ENCODE measurements at regions not wholly inside any gene's neighbourhood (a gene's known extent, or its start where the extent isn't known, plus 50 kb on each side); places are given as distances from the start of the nearest gene placed in this dataset.

DNA sequence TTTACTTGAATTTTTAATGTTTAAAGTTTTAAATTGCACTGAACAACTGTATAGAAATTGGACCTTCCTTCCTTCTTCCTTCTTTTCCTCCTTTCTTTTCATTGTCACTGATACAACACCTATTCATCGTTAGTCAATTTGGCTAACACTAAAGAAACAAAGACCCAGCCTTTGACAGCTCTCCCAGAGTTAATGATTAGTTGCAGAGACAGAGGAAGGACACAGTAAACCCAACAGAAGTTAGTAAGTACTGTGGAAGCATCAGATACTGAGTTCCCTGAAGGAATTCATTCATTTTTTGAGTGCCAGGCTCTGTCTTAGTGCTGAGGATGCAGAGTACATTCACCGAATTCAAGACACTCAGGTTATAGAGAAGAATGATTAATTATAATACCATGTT is 77.9 kb upstream of the RAB27B start:
- H3K9ac ChIP-seq (ENCODE audit: low read depth, low read length), result no peak overlapping the region

DNA sequence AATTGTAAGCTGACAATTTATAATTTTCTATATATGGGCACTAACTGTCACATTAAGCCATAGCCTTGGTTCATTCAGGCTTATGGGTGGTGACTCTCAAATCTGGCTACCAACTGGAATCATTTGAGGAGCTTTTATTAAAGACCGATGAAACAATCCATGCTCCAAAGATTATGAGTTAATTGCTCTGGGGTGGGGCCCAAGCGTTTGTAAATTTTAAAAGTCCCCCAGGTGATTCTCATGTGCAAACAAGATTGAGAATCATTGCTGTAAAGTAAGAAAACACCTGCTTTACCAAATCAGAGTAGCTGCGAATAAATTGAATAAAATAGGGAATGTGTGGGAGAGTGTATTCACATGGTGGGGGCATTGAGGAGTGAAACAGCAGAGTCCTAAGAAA is 76.1 kb upstream of the RAB27B start:
- no peaks in the 10 kb centered on the region for H3K27me3 ChIP-seq (ENCODE audit: insufficient read depth, low read length)
- no peaks in the 10 kb centered on the region for H3K36me3 ChIP-seq (ENCODE audit: insufficient read depth, low read depth, low read length)
- H3K9ac ChIP-seq (ENCODE audit: low read depth, low read length), result no peak overlapping the region
- H3K9me3 ChIP-seq (ENCODE audit: insufficient read depth, low read depth, low read length), result no peaks in the 10 kb centered on the region
- H3K4me3 ChIP-seq (ENCODE audit: low read length), result no peak overlapping the region
- H3K27ac ChIP-seq (ENCODE audit: low read length), result no peak overlapping the region
- H3K4me1 ChIP-seq (ENCODE audit: insufficient read depth, low read length), result no peaks in the 10 kb centered on the region

More for the DNA sequence above, 77.9 kb upstream of the RAB27B start:
- Histone ChIP-seq H3K36me3 (ENCODE audit: insufficient read depth, low read depth, low read length) (no peaks in the 10 kb centered on the region), H3K4me1 (ENCODE audit: insufficient read depth, low read length) (no peaks in the 10 kb centered on the region), H3K9me3 (ENCODE audit: insufficient read depth, low read depth, low read length) (no peaks in the 10 kb centered on the region), H3K27me3 (ENCODE audit: insufficient read depth, low read length) (no peaks in the 10 kb centered on the region), H3K4me3 (ENCODE audit: low read length) (no peak overlapping the region), H3K27ac (ENCODE audit: low read length) (no peak overlapping the region)

DNA sequence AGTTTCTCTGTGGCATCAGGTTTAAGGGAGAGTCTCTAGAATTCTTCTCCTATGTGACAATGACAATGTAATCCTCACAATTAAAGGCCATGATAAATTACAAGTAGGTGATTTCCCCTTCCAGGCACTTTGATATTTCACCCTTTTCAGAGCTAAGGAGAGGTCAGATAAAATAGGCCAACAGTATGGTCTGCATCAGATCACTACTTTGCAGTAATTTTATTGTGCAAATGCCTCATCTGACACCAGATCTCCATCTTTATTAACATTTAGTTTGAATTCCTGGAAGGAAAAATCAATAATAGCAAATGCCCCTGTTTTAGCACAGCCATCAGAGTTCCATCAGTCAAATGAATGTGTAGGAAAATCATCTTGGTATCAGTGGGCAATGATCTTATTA is 72.8 kb upstream of the RAB27B start:
- no peak overlapping the region for H3K27ac ChIP-seq (ENCODE audit: low read length)
- no peak overlapping the region for H3K9ac ChIP-seq (ENCODE audit: low read depth, low read length)
- no peaks in the 10 kb centered on the region for H3K36me3 ChIP-seq (ENCODE audit: insufficient read depth, low read depth, low read length)
- H3K27me3 ChIP-seq (ENCODE audit: insufficient read depth, low read length), result no peaks in the 10 kb centered on the region
- H3K4me3 ChIP-seq (ENCODE audit: low read length), result no peak overlapping the region
- no peaks in the 10 kb centered on the region for H3K4me1 ChIP-seq (ENCODE audit: insufficient read depth, low read length)
- no peaks in the 10 kb centered on the region for H3K9me3 ChIP-seq (ENCODE audit: insufficient read depth, low read depth, low read length)

DNA sequence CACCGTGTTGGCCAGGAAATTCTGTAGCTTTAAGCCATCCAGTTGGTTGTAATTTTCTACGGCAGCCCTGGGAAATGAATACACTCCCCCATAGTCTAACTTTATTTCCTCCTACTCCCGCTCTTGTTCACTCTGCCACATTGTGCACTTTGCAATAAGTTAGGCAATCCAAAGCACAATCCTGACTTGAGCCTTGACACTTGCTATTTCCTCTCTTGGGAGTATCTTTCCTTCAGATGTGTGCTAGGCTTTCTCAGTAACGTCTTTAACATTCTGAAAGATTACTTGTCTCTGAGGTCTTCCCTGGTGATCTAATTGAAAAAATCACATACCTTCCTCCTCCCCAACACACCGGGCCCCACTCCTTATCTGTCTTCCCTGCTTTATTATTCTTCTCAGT is 65.9 kb upstream of the RAB27B start:
- no peak overlapping the region for H3K27ac ChIP-seq (ENCODE audit: low read length)
- no peaks in the 10 kb centered on the region for H3K27me3 ChIP-seq (ENCODE audit: insufficient read depth, low read length)
- no peak overlapping the region for H3K9ac ChIP-seq (ENCODE audit: low read depth, low read length)
- H3K9me3 ChIP-seq (ENCODE audit: insufficient read depth, low read depth, low read length), result no peaks in the 10 kb centered on the region
- no peaks in the 10 kb centered on the region for H3K36me3 ChIP-seq (ENCODE audit: insufficient read depth, low read depth, low read length)
- H3K4me1 ChIP-seq (ENCODE audit: insufficient read depth, low read length), result peaks cover 19% of the 10 kb centered on the region
- no peak overlapping the region for H3K4me3 ChIP-seq (ENCODE audit: low read length)

DNA sequence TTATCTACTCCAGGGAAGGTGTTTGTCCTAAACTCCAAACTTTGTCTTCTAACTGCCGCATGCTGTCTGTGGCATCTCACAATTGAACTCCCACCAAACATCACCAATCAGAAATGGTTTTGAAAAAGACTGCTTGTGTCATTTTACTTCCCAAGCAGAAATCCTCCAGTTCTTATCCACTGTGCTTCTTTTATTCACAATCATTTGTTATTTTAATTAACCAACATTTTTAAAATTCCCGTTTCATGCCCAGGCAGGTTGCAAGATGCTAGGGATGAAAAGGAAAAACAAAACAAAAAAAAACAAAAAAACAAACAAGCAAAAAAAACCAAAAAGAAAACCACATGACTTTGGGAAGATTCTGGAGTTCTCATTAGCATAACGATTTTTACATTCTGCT is 63.5 kb upstream of the RAB27B start:
- H3K4me1 ChIP-seq (ENCODE audit: insufficient read depth, low read length), result peaks cover 19% of the 10 kb centered on the region
- H3K9ac ChIP-seq (ENCODE audit: low read depth, low read length), result no peak overlapping the region
- no peaks in the 10 kb centered on the region for H3K27me3 ChIP-seq (ENCODE audit: insufficient read depth, low read length)
- no peaks in the 10 kb centered on the region for H3K36me3 ChIP-seq (ENCODE audit: insufficient read depth, low read depth, low read length)
- H3K27ac ChIP-seq (ENCODE audit: low read length), result no peak overlapping the region
- no peaks in the 10 kb centered on the region for H3K9me3 ChIP-seq (ENCODE audit: insufficient read depth, low read depth, low read length)
- no peak overlapping the region for H3K4me3 ChIP-seq (ENCODE audit: low read length)

DNA sequence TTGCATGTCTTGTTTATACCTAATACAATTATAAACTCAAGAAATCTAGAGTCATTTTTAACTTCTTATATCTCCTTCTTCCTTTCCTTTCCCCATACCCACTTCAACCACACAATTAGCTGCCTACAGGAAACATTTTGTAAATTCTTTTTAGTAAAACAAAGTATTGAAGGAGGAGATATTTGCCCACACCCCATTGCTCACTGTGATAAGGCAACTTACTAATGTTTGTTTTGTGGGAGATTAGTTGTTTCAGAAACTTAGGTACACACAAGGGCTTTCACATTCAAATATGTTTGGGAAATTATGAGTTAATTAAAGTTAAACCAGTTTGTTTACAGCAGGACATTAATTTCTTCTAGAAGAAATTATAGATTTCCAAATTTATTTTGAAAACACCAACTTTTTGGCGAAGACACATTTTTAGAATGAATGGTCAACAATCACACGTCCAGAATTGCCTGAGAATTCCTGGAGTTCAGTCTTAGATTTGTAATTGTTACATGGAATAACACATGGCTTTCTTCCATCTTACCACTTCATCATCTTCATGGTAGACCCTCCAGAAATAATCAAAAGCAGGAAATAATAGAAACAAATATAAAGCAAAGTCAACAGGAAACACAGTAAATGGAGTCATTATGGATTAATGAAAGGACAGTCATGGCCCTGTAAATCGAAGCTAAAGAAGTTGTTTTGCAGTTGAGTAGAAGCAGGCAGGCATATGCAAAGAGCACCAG is 62.5 kb upstream of the RAB27B start:
- H3K9ac ChIP-seq (ENCODE audit: low read depth, low read length), result no peak overlapping the region
- H3K4me1 ChIP-seq (ENCODE audit: insufficient read depth, low read length), result peaks cover 19% of the 10 kb centered on the region
- no peaks in the 10 kb centered on the region for H3K27me3 ChIP-seq (ENCODE audit: insufficient read depth, low read length)
- H3K9me3 ChIP-seq (ENCODE audit: insufficient read depth, low read depth, low read length), result no peaks in the 10 kb centered on the region
- H3K4me3 ChIP-seq (ENCODE audit: low read length), result no peak overlapping the region
- H3K36me3 ChIP-seq (ENCODE audit: insufficient read depth, low read depth, low read length), result no peaks in the 10 kb centered on the region
- no peak overlapping the region for H3K27ac ChIP-seq (ENCODE audit: low read length)

DNA sequence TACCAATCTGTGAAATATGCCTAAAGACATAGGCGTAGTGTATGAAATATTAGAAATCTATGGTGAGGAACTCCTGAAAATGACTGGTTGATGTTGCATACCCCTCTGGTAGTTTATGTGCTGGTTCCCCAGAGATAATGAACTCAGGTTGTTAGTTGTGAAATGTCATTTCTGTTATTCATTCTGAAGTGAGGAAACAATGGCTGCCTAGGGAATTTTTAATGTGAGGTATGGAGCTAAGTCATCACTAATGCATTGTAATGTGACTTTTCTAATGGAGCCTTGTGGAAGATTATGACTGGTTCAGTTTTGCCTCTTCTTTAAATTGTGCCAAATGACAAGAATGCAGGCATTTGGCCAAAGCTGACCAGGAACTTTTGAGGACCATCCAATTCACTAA is 61.6 kb upstream of the RAB27B start:
- H3K27ac ChIP-seq (ENCODE audit: low read length), result no peak overlapping the region
- H3K4me1 ChIP-seq (ENCODE audit: insufficient read depth, low read length), result peaks cover 19% of the 10 kb centered on the region
- H3K27me3 ChIP-seq (ENCODE audit: insufficient read depth, low read length), result no peaks in the 10 kb centered on the region
- no peak overlapping the region for H3K9ac ChIP-seq (ENCODE audit: low read depth, low read length)
- H3K4me3 ChIP-seq (ENCODE audit: low read length), result no peak overlapping the region
- no peaks in the 10 kb centered on the region for H3K36me3 ChIP-seq (ENCODE audit: insufficient read depth, low read depth, low read length)
- H3K9me3 ChIP-seq (ENCODE audit: insufficient read depth, low read depth, low read length), result no peaks in the 10 kb centered on the region

DNA sequence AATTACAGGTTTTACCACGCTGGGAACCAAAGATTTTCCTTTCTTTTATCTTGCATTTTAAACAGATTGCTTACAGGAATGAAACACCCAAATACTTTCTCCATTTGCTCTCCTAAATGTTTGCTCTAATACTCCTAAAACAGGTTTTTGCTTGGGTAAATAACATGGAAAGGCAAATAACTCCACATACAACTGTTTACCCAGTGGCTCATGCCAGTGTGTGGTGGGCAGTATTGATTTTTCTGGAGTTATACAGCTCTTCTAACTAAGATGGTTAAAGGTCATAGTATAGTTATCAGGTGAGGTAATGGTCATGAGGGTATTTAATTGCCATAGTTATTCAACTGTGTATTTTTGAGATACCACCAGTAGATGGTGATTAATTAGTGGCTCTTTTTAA is 61.2 kb upstream of the RAB27B start:
- Histone ChIP-seq H3K27ac (ENCODE audit: low read length) (no peak overlapping the region), H3K4me1 (ENCODE audit: insufficient read depth, low read length) (peaks cover 19% of the 10 kb centered on the region), H3K4me3 (ENCODE audit: low read length) (no peak overlapping the region)

DNA sequence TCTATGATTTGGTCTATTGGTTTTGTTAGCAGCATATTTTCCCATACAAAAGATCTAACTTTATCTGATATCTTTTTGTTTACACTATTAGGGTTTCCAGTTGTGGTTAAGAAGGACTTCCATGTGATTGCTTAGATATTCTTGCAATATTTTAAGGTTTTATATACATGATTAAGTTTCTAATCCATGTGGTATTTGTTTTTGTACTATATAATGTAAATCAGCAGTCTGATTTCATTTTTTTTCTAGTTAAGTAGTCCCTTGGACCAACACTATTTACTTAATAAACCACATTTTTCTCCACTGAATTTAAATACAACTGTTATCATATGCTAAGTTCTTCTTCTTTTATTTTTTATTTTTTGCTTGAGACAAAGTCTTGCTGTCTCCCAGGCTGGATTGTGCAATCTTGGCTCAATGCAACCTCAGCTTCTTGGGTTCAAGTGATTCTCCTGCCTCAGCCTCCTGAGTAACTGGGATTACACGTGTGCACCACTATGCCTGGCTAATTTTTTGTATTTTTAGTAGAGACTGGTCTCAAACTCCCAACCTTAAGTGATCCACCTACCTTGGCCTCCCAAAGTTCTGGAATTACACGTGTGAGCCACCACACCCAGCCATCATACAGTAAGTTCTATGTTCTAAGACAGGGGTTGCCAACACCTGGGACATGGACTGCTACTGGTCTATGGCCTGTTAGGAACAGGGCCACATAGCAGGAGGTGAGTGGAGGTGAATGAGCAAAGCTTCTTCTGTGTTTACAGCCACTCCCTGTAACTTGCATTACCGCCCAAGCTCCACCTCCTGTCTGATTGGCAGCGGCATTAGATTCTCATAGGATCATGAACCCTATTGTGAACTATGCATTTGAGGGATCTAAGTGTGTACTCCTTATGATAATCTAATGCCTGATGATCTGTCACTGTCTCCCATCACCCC is 58.5 kb upstream of the RAB27B start:
- Histone ChIP-seq H3K4me1 (ENCODE audit: insufficient read depth, low read length) (peaks cover 15% of the 10 kb centered on the region), H3K27me3 (ENCODE audit: insufficient read depth, low read length) (no peaks in the 10 kb centered on the region), H3K27ac (ENCODE audit: low read length) (no peak overlapping the region), H3K9ac (ENCODE audit: low read depth, low read length) (no peak overlapping the region), H3K36me3 (ENCODE audit: insufficient read depth, low read depth, low read length) (no peaks in the 10 kb centered on the region), H3K9me3 (ENCODE audit: insufficient read depth, low read depth, low read length) (no peaks in the 10 kb centered on the region), H3K4me3 (ENCODE audit: low read length) (no peak overlapping the region)

More for the DNA sequence above, 61.2 kb upstream of the RAB27B start:
- Histone ChIP-seq H3K36me3 (ENCODE audit: insufficient read depth, low read depth, low read length) (no peaks in the 10 kb centered on the region), H3K9me3 (ENCODE audit: insufficient read depth, low read depth, low read length) (no peaks in the 10 kb centered on the region), H3K9ac (ENCODE audit: low read depth, low read length) (no peak overlapping the region), H3K27me3 (ENCODE audit: insufficient read depth, low read length) (no peaks in the 10 kb centered on the region)

DNA sequence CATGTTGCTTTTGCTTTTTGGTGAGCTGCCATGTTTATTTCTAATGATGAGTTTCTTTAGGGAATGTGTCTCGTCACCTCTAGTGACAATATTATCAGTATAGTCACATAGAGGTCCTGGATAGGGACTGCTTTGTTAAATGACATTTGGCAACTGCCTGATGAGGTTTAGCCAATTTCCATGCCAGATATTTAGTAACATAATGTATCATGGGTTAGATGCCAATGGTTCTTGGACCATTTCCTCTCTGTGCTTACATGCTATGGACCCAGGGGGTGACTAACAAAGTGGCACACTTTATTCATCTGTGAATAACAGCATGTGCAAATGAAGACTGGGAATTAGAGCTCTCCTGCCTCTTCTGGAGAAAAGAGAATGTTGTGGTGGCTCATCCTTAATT is 56.2 kb upstream of the RAB27B start:
- no peaks in the 10 kb centered on the region for H3K36me3 ChIP-seq (ENCODE audit: insufficient read depth, low read depth, low read length)
- no peaks in the 10 kb centered on the region for H3K4me1 ChIP-seq (ENCODE audit: insufficient read depth, low read length)
- H3K9ac ChIP-seq (ENCODE audit: low read depth, low read length), result no peak overlapping the region
- no peaks in the 10 kb centered on the region for H3K9me3 ChIP-seq (ENCODE audit: insufficient read depth, low read depth, low read length)
- H3K27ac ChIP-seq (ENCODE audit: low read length), result no peak overlapping the region
- no peaks in the 10 kb centered on the region for H3K27me3 ChIP-seq (ENCODE audit: insufficient read depth, low read length)
- no peak overlapping the region for H3K4me3 ChIP-seq (ENCODE audit: low read length)

DNA sequence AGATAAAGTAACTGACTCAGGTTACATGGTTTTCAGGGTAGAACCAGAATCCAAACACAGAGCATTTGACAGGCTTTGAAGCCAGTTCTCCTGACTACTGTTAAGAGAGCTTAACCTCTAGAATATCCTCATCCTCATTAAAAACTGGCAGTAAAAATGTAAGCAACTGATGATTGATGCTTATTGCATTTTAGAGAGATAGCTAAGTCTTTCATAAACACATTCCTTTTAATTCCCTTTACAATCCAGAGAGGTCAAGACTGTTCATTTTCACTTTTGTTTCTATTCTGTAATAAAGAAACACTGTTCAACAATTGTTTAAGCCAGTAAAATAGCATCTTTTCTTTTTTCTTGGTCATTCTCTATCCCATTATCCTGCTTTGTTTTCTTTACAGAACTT is 53.9 kb upstream of the RAB27B start:
- Histone ChIP-seq H3K27ac (ENCODE audit: low read length) (no peak overlapping the region), H3K4me3 (ENCODE audit: low read length) (no peak overlapping the region), H3K4me1 (ENCODE audit: insufficient read depth, low read length) (no peaks in the 10 kb centered on the region), H3K27me3 (ENCODE audit: insufficient read depth, low read length) (no peaks in the 10 kb centered on the region), H3K9ac (ENCODE audit: low read depth, low read length) (no peak overlapping the region), H3K9me3 (ENCODE audit: insufficient read depth, low read depth, low read length) (no peaks in the 10 kb centered on the region), H3K36me3 (ENCODE audit: insufficient read depth, low read depth, low read length) (no peaks in the 10 kb centered on the region)

Data from iPS-20b (cell line).